Testis (tissue), 2 donors: ENCODE measurements at regions not wholly inside any gene's neighbourhood (a gene's known extent, or its start where the extent isn't known, plus 50 kb on each side); places are given as distances from the start of the nearest gene placed in this dataset.

Source experiments
- POLR2A ChIP-seq: fragments of 450-650 bp; IDR thresholded peaks from one replicate; pipeline ENCODE4 v1.6.1; 2017; ENCODE audit warnings: antibody characterized with exemption, mild to moderate bottlenecking, moderate library complexity
- TF ChIP-seq, protein P1 (sequence below), 3 experiments: fragments of 450-650 bp in 2 of 3; fragments of 200-600 bp in 1 of 3; sonication (generic) in 1 of 3; IDR thresholded peaks; one replicate each; pipeline ENCODE4 v1.5.1; 2016 to 2019; ENCODE audit warnings: antibody characterized with exemption in 3 of 3, mild to moderate bottlenecking in 2 of 3, moderate library complexity in 1 of 3

DNA sequence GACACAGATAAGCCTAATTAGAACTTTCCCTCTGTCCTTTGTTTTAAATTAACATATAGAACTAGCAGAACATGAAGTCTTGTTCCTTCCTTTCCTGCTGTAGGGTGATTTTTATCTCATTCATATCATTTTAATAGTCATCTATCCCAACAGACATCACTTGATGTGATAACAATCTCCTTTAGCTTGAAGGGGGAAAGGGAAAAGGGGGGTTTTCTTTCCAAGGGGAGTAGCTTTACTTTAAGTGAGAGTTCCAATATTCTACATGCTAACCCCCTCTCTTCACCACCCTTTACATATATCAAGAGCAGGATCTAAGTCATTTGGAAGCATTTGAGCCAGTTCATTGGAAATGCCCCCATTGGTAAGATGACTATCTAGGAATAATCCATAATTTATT is 241.9 kb downstream of the HHIPL2 start:
- TF ChIP-seq, protein P1, sequence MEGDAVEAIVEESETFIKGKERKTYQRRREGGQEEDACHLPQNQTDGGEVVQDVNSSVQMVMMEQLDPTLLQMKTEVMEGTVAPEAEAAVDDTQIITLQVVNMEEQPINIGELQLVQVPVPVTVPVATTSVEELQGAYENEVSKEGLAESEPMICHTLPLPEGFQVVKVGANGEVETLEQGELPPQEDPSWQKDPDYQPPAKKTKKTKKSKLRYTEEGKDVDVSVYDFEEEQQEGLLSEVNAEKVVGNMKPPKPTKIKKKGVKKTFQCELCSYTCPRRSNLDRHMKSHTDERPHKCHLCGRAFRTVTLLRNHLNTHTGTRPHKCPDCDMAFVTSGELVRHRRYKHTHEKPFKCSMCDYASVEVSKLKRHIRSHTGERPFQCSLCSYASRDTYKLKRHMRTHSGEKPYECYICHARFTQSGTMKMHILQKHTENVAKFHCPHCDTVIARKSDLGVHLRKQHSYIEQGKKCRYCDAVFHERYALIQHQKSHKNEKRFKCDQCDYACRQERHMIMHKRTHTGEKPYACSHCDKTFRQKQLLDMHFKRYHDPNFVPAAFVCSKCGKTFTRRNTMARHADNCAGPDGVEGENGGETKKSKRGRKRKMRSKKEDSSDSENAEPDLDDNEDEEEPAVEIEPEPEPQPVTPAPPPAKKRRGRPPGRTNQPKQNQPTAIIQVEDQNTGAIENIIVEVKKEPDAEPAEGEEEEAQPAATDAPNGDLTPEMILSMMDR (IDR thresholded peaks at IDR 0.05) = no peak
- TF ChIP-seq POLR2A = no peak
